ENCODE measurements at regions not wholly inside any gene's neighbourhood (a gene's known extent, or its start where the extent isn't known, plus 50 kb on each side); places are given as distances from the start of the nearest gene placed in this dataset.
"Not testable (repeated sequence)": the region's sequence is repeated elsewhere in the genome, so short reads cannot be mapped to it uniquely, and the experiment has no call there.

GRCh38 chr15:57806003-57806402 is 99.5 kb downstream of the POLR2M start:
- TF ChIP-seq CTCF (IDR thresholded peaks at IDR 0.05; ENCODE audit: insufficient read depth, low read length, poor library complexity, severe bottlenecking) = no peak
- no peak overlapping the region for H3K4me3 ChIP-seq (ENCODE audit: low read depth, low read length)
- no peaks in the 10 kb centered on the region for H3K27me3 ChIP-seq (ENCODE audit: control insufficient read depth, insufficient read depth, low read length)
- no peaks in the 10 kb centered on the region for H3K36me3 ChIP-seq (ENCODE audit: control insufficient read depth, insufficient read depth, low read length)
- DNase-seq (ENCODE audit: low read depth) = no peak

- not testable (repeated sequence) for H3K4me3 ChIP-seq (ENCODE audit: low read depth, low read length); H3K27me3 ChIP-seq (ENCODE audit: control insufficient read depth, insufficient read depth, low read length); DNase-seq (ENCODE audit: low read depth); H3K36me3 ChIP-seq (ENCODE audit: control insufficient read depth, insufficient read depth, low read length)
These were observed 102.8 kb downstream of the POLR2M start for GRCh38 chr15:57809285-57809684.

- no peak for DNase-seq (ENCODE audit: low read depth)
- no peaks in the 10 kb centered on the region for H3K36me3 ChIP-seq (ENCODE audit: control insufficient read depth, insufficient read depth, low read length)
- H3K27me3 ChIP-seq (ENCODE audit: control insufficient read depth, insufficient read depth, low read length) = no peaks in the 10 kb centered on the region
- TF ChIP-seq CTCF (IDR thresholded peaks at IDR 0.05; ENCODE audit: insufficient read depth, low read length, poor library complexity, severe bottlenecking) = no peak
- no peak overlapping the region for H3K4me3 ChIP-seq (ENCODE audit: low read depth, low read length)
These were observed 110.1 kb downstream of the POLR2M start for GRCh38 chr15:57816599-57816998.

GRCh38 chr15:57819646-57820045 is 113.1 kb downstream of the POLR2M start:
- TF ChIP-seq CTCF (IDR thresholded peaks at IDR 0.05; ENCODE audit: insufficient read depth, low read length, poor library complexity, severe bottlenecking) = no peak
- Histone ChIP-seq H3K4me3 (ENCODE audit: low read depth, low read length) (no peak overlapping the region), H3K27me3 (ENCODE audit: control insufficient read depth, insufficient read depth, low read length) (no peaks in the 10 kb centered on the region), H3K36me3 (ENCODE audit: control insufficient read depth, insufficient read depth, low read length) (no peaks in the 10 kb centered on the region)
- no peak for DNase-seq (ENCODE audit: low read depth)

GRCh38 chr15:57820119-57820518 is 113.6 kb downstream of the POLR2M start:
- Histone ChIP-seq H3K4me3 (ENCODE audit: low read depth, low read length) (no peak overlapping the region), H3K36me3 (ENCODE audit: control insufficient read depth, insufficient read depth, low read length) (no peaks in the 10 kb centered on the region), H3K27me3 (ENCODE audit: control insufficient read depth, insufficient read depth, low read length) (no peaks in the 10 kb centered on the region)
- DNase-seq (ENCODE audit: low read depth) = no peak
- no peak for TF ChIP-seq CTCF (IDR thresholded peaks at IDR 0.05; ENCODE audit: insufficient read depth, low read length, poor library complexity, severe bottlenecking)

- DNase-seq (ENCODE audit: low read depth) = no peak
- no peak for TF ChIP-seq CTCF (IDR thresholded peaks at IDR 0.05; ENCODE audit: insufficient read depth, low read length, poor library complexity, severe bottlenecking)
- H3K27me3 ChIP-seq (ENCODE audit: control insufficient read depth, insufficient read depth, low read length) = no peaks in the 10 kb centered on the region
- no peaks in the 10 kb centered on the region for H3K36me3 ChIP-seq (ENCODE audit: control insufficient read depth, insufficient read depth, low read length)
- no peak overlapping the region for H3K4me3 ChIP-seq (ENCODE audit: low read depth, low read length)
These were observed 115.3 kb downstream of the POLR2M start for GRCh38 chr15:57821826-57822225.
